OCI-M1 (cell line): ENCODE measurements at regions not wholly inside any gene's neighbourhood (a gene's known extent, or its start where the extent isn't known, plus 50 kb on each side); places are given as distances from the start of the nearest gene placed in this dataset.
"Not testable (repeated sequence)": the region's sequence is repeated elsewhere in the genome, so short reads cannot be mapped to it uniquely, and the experiment has no call there.

Experiments used
- DNase-seq: peaks from one replicate; lab custom pipeline; 2025; lab: John Stamatoyannopoulos, UW

DNA sequence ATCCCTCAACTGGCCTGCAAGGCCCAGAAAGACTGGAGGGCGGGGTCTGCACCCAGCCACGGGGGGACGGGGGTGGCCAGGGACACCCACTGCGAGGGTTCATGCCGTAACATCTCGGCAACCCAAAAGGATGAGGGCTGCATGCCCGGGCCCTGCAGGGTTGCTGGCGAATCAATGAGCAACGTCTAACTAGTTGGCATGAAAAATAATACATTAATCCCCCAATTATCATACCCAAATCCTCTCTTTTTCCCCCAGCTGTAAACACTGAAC, 232.2 kb downstream of the TUBA3C start:
- DNase-seq: no peak

DNA sequence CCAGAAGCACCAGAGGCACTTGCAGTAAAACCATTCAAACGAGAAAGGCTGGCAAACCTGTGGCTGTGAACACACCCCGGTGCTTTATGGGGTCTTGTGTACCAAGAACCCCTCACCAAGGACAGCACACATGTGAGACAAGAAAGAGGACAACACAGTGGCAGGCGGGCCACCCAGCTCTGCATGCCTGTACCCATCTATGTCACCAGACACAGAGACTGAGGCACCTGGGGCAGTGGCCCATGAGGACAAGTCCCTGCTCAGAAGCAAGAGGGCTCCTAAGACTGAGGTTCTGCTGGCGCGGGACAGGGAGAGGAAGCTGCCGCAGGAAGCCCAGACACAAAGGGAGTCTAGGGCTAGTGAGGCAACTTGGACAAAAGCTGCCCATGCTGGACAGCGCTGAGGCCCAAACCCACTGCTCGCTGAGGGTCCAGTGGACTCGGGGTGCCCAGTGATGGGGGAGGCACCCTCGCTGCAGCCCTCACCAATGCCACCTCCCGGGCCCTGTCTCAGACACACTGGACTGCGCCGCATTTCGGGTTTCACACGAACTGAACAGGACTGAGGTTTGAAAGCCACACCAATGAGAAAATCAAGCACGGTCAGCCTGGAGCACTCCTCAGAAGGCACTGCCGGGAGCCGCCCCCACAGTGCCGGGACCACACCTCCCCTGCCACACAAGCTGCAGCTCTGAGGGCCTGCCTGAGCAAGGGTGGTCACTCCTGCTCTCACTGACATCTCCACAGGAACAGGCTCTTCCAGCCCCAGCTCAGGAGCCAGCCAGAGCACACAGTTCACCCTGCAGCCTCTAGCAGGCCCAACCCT, 232.7 kb downstream of the TUBA3C start:
- DNase-seq: no peak

DNA sequence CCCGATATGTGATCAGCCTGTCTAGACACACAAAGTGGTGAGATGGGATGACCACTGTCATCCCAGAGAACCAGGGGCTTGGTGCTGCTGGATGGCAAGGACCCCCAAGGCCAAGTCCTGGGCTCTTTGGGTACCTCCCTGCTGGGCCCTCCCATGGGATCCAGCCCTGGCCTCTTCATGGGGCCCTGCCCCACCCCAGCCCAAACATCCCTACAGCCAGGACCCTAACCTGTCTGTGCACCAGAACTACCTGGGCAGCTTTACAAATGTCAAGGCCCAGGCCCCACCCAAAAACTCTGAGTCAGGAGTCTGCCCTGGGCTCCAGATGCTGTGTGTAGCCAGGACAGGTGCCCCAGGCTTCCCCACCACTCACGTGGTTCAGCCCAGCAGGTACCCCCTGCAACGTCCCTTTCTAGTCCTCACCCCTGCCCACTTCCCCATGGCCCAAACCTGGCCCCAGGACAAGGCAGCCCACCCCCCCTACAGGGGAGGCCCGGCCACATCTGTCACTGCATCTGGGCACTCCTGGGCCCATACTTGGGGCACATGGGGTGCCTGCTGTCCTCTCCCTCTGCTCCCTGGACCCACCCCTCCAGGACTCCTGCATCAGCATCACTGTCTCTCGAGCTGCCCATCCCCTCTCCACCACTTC, 233.5 kb downstream of the TUBA3C start:
- DNase-seq: no peak

DNA sequence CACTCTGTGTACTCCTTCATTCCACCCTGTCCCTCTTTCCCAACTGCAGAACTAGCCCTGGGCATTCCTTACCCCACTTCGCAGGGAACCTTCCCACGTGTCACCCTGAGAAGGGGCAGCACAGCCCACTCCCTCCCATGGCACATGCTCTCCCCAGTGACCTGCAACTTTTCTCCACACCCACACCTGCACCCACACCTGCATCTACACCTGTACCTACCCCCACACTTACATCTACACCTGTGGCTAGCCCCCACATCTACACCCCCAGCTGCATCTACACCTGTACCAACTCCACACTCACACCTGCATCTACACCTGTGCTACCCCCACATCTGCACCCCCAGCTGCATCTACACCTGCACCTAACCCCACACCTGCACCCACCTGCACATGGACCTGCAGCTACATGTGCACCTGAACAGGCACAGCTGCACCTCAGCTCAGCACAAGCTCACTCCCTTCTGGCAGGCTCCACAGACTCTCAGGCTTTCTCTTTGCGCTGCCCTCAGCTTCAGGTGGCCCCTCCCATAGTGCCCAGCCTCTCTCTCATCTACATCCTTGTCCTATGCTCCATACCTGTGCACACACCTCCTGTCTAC, 234.1 kb downstream of the TUBA3C start:
- no peak for DNase-seq

DNA sequence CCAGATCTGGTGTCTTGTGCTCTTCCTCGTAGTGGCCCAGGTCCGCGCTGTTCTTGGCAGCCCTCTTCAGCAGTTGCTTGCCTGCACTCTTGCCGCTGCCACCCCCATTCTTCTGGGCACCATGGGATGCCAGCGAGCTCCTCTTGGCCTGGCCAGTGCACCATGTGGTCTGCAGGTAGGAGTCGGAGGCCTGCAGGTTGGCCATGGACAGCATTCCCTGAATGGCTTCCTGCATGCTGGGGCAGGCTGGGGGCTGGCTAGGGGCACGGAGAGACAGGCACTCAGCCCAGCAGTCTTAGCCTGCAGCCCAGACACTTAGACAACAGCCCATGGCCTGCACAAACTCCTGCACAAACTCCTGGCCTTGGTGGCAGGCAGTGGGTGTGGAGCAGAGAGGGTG, 234.9 kb downstream of the TUBA3C start:
- DNase-seq: no peak

DNA sequence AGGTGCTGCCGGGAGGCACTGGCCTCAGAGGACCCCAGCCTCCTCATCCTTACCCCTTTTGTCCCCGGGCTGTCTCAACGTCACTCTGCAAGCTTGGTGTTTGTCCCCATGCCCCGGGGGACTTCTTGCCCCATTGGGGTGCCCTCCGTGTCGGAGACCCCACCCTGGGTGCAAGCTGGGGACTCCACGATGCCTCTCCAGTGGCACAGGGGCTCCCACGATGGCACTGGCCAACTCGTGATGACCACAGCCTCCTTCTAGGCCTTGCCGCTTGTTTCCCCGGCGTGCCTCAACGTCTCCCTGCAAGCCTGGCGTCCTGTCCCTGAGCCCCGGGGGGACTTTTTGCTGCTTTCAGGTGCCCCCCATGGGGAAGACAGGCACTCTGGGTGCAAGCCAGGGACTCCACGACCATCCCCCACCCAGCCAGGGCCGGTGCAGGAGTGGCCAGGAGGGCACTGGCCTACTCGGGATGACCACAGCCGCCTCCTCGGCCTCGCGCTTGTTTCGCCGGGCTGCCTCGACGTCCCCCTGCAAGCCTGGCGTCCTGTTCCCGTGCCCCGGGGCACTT, 237.0 kb downstream of the TUBA3C start:
- no peak for DNase-seq

DNA sequence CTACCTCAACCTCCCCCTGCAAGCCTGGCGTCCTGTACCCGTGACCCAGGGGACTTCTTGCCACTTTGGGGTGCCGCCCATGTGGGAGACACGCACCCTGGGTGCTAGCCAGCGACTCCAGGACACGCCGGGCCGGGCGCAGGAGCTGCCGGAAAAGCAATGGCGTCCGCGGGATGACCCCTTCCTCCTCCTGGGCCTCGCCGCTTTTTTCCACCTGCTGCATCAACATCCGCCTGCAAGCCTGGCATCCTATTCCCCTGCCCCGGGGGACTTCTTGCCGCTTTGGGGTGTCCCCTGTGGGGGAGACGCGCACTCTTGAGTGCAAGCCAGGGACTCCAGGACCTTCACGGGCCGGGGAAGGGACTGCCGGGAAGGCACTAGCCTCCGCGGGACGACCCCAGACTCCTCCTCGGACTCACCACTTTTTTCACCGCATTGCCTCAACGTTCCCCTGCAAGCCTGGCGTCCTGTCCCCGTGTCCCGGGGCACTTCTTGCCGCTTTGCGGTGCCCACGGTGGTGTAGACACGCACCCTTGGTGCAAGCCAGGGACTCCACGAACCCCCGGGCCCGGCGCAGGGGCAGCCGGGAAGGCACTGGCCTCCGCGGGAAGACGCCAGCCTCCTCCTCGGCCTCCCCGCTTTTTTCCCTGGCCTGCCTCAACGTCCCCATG, 237.8 kb downstream of the TUBA3C start:
- DNase-seq: no peak

DNA sequence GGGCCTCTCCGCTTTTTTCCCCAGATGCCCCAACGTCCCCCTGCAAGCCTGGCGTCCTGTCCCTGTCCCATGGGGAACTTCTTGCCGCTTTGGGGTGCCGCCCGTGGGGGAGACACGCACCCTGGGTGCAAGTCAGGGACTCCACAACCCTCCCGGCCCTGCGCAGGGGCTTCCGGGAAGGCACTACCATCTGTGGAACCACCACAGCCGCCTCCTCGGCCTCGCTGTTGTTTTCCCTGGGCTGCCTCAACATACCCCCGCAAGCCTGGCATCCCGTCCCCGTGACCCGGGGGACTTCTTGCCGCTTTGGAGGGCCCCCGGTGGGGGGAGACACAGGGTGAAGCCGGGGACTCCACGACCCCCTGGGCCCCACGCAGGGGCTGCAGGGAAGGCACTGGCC, 238.4 kb downstream of the TUBA3C start:
- no peak for DNase-seq

DNA sequence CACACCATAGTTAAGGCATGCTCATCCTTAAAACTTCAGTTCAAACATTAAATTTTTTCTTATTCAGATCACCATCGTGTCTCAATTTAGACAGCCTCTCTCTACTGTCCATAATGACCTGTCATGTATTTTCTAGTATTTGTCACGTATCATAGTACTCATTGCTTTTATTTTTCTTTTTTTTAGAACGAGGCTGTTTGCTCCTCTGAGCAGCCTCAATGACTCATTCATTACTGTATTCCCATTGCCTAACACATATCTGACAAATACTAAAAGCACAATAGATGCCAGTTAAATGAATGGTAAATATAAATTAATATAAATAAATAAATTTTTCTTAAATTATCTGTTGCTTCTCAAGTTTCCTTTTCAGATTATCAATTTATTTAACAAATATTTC, 245.5 kb downstream of the TUBA3C start:
- no peak for DNase-seq

DNA sequence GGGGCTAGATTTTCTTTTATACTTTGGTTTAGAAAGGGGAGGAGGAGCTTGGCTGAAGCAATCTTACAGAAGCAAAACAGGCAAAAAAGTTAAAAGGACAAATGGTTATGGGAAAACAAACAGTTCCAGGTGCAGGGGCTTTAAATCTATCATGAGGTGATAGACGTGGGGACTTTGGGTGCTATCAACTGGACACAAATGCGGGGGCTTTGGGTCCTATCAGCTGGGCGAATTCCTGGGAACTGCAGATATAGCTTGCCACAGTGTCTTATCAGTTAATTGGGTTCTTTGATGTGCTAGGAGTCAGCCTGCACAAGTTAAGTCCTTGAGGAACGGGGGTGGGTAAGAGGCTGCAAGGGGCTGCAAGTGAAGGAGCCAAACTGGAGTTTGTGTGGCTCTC, 260.6 kb downstream of the TUBA3C start:
- DNase-seq: peak; percentile 62

DNA sequence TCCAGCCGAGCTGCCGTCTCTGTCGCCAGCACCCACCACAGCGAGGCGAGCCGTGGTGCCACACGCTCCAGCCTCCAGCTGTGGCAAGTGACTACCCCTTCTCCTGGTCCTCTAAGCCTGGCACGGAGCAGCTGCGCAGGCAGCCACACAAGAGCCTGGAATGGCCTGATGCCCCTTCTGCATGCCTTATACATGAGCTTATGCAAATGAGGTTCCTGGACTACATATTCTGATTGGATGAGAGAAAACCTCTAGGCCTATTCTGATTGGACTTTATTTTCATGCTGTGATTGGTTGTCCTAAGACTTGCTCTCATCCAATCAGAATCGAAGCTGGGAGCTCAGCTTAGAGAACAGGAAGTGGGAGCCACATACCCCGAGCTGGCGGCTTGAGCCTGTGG, 276.5 kb downstream of the TUBA3C start:
- DNase-seq: not testable (repeated sequence)

DNA sequence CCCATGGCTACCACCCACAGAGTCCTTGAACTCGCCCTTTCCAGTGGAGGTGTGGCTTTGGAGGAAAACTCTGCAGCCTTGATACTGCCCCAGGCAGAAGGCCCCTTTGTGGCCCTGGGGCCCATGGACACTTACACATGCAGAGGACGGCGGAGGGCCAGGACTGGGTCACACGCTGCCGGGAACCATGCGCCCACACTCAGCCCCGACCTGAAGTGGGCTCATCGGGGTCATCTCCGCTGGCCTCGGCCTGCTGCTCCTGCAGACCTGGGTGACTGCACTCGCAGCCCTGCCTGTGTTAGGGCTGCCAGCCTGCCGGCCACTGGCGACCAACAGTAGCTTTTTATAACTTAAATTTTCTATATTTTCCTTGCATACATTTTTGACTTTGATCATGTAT, 286.2 kb downstream of the TUBA3C start:
- DNase-seq: not testable (repeated sequence)

DNA sequence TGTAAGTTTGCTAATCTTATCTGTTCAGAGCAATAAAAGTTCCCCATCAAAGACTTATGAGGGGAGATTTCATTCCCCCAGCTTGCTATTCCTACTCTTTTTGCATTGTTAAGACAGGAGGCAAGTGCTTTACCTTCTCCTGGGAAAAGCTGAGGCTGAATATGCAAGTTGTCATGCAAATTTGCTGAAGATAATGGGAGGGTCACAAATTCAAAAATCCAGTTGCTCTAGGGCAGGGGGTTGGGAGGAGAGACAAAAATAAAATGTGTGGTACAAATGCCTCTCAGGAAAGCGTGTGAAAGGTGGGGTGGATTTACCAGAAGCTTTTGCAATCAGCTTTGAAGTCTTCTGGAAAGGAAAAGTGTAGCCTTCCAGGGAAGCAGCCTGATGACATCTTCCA, 290.4 kb downstream of the TUBA3C start:
- not testable (repeated sequence) for DNase-seq

DNA sequence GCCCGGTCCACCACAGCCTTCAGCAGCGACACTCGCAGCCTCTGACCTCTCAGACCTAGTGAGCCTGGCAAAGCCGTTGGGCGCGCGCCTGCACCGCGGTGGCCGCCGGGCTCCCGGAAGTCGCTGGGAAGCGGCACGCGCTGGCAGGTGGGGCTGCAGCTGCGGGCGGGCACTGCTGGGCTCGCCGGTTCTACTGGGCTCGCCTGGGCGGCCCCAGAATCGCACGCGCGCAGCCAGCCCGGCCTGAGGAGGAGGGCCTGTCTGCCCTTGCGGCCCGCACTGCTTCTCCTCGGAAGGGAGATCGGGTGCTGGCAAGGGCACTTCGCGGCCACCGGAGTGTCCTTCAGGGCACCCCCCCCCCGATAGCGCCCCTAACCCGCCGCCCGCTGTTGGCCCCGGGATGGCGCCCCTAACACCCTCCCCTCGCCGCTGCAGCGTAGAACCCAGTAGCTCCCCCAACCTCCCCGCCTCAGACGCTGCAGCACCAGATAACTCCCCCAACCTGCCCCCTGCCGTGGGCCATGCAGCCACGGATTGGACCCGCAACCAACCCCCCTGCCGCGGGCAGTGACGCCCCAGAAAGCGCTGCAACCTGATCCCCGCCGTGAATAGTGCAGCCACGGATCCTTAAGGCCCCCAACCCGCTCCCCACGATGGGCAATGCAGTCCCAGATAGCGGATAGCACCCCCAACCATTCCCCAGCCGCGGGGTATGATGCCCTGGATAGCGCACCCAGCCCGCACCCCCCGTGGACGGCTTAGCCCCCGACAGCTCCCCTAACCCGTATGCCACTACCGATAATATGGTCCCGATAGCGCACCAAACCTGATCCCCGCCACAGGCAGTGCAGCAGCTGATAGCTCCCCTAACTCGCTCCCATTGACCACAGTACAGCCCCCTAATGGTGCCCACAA, 306.5 kb downstream of the TUBA3C start:
- not testable (repeated sequence) for DNase-seq

DNA sequence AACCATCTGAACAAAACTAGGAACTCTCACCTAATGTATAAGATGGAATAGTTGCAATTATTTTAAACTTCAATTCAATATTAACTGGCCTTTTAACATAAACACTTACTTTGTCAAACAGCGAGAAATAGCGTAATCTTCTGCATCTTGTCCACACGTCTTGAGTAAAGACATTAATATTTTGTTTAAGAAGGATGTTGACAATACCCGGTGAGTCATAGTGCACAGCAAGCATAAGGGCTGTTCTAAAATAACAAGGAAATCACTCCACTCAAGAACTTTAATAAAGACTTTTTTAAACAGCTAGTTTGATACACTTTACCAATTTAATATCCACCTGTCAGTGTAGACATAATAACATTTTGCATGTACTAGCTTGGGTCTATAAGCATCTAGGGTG, 311.1 kb downstream of the TUBA3C start:
- DNase-seq: not testable (repeated sequence)

DNA sequence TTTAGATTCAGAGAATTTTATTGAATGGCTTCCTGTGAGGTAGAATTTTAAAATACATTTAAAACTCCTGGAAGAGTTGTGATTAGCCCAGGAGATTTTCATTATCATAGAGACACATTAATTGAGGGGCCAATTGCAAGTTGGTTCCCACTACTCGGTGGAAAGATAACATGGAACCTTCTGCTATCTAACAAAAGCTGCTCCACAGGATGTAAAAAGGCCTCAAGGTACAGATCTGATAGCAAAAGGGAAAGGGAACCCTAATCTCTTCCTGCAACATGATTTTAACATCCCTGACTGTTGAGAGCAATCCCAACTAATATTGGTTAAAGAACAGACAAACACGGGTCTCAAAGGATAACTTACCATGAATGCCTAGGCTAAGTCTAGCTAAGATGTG, 312.3 kb downstream of the TUBA3C start:
- DNase-seq: not testable (repeated sequence)

DNA sequence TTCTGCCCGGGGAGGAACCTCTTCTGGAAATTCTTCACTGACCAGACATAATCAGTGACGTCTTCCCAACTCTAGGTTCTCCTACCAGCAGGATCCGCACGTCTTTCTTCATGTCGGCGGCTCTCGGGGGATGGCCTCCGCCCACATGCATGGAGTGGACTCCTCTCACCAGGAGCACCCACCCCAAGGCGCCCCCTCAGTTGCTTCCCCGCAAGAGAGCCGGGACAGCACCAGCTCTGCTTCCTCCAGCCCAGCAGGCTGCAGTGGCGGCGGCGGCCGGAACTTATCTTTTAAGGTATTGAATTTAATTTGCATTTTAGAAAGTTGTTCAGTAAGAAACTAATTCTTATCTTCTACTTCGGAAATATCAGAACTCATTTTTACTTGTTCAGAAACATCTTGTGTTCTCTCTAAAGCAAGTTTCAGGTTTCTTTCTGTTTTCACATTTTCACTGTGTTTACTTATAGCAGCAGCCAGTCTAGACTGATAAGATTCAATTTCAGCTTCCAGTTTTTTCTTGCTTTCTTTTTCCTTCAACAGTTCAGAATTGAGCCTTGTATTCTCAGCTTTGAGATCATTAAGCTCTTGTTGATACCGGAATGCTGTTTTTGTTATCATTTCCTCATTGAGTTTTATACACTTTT, 343.5 kb downstream of the TUBA3C start:
- peak; percentile 2 for DNase-seq

DNA sequence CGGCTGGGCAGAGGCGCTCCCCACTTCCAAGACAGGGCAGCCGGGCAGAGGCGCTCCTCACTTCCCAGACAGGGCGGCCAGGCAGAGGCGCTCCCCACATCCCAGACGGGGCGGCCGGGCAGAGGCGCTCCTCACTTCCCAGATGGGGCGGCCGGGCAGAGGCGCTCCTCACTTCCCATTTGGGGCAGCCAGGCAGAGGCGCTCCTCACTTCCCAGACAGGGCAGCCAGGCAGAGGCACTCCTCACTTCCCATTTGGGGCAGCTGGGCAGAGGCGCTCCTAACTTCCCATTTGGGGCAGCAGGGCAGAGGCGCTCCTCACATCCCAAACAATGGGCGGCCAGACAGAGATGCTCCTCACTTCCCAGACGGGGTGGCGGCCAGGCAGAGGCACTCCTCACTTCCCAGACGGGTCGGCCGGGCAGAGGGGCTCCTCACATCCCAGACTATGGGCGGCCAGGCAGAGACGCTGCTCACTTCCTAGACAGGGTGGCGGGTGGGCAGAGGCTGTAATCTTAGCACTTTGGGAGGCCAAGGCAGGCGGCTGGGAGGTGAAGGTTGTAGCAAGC, 344.4 kb downstream of the TUBA3C start:
- DNase-seq: not testable (repeated sequence)

DNA sequence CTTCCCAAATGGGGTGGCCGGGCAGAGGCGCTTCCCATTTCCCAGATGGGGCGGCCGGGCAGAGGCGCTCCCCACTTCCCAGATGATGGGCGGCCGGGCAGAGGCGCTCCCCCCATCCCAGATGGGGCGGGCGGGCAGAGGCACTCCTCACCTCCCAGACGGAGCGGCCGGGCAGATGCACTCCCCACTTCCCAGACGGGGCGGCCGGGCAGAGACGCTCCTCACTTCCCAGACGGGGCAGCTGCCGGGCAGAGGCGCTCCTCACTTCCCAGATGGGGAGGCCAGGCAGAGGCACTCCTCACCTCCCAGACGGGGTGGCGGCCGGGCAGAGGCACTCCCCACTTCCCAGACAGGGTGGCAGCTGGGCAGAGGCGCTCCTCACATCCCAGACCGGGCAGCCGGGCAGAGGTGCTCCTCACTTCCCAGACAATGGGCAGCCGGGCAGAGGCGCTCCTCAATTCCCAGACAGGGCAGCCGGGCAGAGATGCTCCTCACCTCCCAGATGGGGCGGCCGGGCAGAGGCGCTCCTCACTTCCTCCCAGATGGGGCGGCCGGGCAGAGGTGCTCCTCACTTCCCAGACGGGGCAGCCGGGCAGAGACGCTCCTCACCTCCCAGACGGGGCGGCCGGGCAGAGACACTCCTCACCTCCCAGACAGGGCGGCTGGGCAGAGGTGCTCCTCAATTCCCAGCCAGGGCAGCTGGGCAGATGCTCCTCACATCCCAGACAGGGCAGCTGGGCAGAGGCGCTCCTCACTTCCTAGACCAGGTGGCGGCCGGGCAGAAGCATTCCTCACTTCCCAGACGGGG, 345.0 kb downstream of the TUBA3C start:
- not testable (repeated sequence) for DNase-seq

DNA sequence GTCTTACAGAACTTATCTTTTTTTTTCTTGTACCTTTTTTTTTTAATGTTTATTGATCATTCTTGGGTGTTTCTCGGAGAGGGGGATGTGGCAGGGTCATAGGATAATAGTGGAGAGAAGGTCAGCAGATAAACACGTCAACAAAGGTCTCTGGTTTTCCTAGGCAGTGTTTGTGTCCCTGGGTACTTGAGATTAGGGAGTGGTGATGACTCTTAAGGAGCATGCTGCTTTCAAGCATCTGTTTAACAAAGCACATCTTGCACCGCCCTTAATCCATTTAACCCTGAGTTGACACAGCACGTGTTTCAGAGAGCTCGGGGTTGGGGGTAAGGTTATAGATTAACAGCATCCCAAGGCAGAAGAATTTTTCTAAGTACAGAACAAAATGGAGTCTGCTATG, 345.9 kb downstream of the TUBA3C start:
- DNase-seq: not testable (repeated sequence)
